HFFc6 (cell line): ENCODE measurements at regions not wholly inside any gene's neighbourhood (a gene's known extent, or its start where the extent isn't known, plus 50 kb on each side); places are given as distances from the start of the nearest gene placed in this dataset.
A peak's percentile ranks its signal among the peaks of the same experiment; 100 is the strongest.

Experiments
- DNase-seq: peaks from one replicate; pipeline ENCODE4 v3.0.0-alpha.2; 2018
- H3K27ac Mint-ChIP-seq: 2 replicates; pipeline ENCODE4 v1.8.0; 2020; ENCODE audit warnings: mild to moderate bottlenecking, mixed read lengths
- H3K27me3 Mint-ChIP-seq: 2 replicates; pipeline ENCODE4 v1.8.0; 2021; ENCODE audit warnings: mild to moderate bottlenecking, moderate library complexity, mixed read lengths; ENCODE audit not compliant: insufficient read depth
- H3K36me3 Mint-ChIP-seq: 2 replicates; pipeline ENCODE4 v1.8.0; 2021; ENCODE audit warnings: low read depth, mixed read lengths
- H3K4me1 Mint-ChIP-seq: 2 replicates; pipeline ENCODE4 v1.8.0; 2020; ENCODE audit warnings: low read depth, mixed read lengths
- H3K4me3 Mint-ChIP-seq: 2 replicates; pipeline ENCODE4 v1.8.0; 2020; ENCODE audit warnings: mild to moderate bottlenecking, moderate library complexity, mixed read lengths
- H3K9me3 Mint-ChIP-seq: 2 replicates; pipeline ENCODE4 v1.8.0; 2020; ENCODE audit warnings: mild to moderate bottlenecking, mixed read lengths
- CTCF ChIP-seq: fragments of 200-600 bp; sonication (generic); IDR thresholded peaks from 2 replicates; pipeline ENCODE4 v1.5.0; 2021; ENCODE audit warnings: antibody characterized with exemption, mild to moderate bottlenecking

GRCh38 chr5:33073881-33074327 is 362.8 kb downstream of the NPR3 start:
- DNase-seq = no peak
- H3K4me3 Mint-ChIP-seq = peak overlapping the region; percentile 18
- no peaks in the 10 kb centered on the region for H3K27me3 Mint-ChIP-seq
- H3K36me3 Mint-ChIP-seq = peaks cover 5% of the 10 kb centered on the region; the same call in 1 of the 2 replicates
- H3K4me1 Mint-ChIP-seq = no peaks in the 10 kb centered on the region; the same call in none of the 2 replicates
- no peak for TF ChIP-seq CTCF
- peak overlapping the region; percentile 79 for H3K27ac Mint-ChIP-seq
- peaks cover 5% of the 10 kb centered on the region; the same call in 1 of the 2 replicates for H3K9me3 Mint-ChIP-seq

- Mint-ChIP-seq H3K9me3 (peaks cover 5% of the 10 kb centered on the region; the same call in 1 of the 2 replicates), H3K4me1 (no peaks in the 10 kb centered on the region; the same call in none of the 2 replicates), H3K36me3 (peaks cover 5% of the 10 kb centered on the region; the same call in 1 of the 2 replicates), H3K27me3 (no peaks in the 10 kb centered on the region), H3K4me3 (peak overlapping the region; percentile 18), H3K27ac (peak overlapping the region; percentile 79)
- no peak for TF ChIP-seq CTCF
- peak; percentile 60 for DNase-seq
Observed at GRCh38 chr5:33074548-33074947, 363.4 kb downstream of the NPR3 start.

- H3K27ac Mint-ChIP-seq = no peak overlapping the region; the same call in 1 of the 2 replicates
- no peak for DNase-seq
- no peaks in the 10 kb centered on the region for H3K27me3 Mint-ChIP-seq
- peaks cover 5% of the 10 kb centered on the region; the same call in 1 of the 2 replicates for H3K9me3 Mint-ChIP-seq
- no peak for TF ChIP-seq CTCF
- H3K4me3 Mint-ChIP-seq = no peak overlapping the region
- H3K36me3 Mint-ChIP-seq = peaks cover 5% of the 10 kb centered on the region; the same call in 1 of the 2 replicates
- H3K4me1 Mint-ChIP-seq = no peaks in the 10 kb centered on the region; the same call in none of the 2 replicates
Observed at GRCh38 chr5:33075731-33076130, 364.6 kb downstream of the NPR3 start.

- Mint-ChIP-seq H3K4me3 (no peak overlapping the region), H3K9me3 (peaks cover 8% of the 10 kb centered on the region), H3K36me3 (peaks cover 9% of the 10 kb centered on the region), H3K27ac (no peak overlapping the region), H3K4me1 (no peaks in the 10 kb centered on the region; the same call in none of the 2 replicates), H3K27me3 (no peaks in the 10 kb centered on the region)
- DNase-seq = no peak
- no peak for TF ChIP-seq CTCF
Observed at GRCh38 chr5:33079548-33079947, 361.2 kb upstream of the TARS1 start.

- Mint-ChIP-seq H3K9me3 (peaks cover 9% of the 10 kb centered on the region), H3K27ac (no peak overlapping the region), H3K4me3 (no peak overlapping the region), H3K4me1 (no peaks in the 10 kb centered on the region; the same call in none of the 2 replicates), H3K36me3 (peaks cover 9% of the 10 kb centered on the region), H3K27me3 (no peaks in the 10 kb centered on the region)
- DNase-seq = no peak
- TF ChIP-seq CTCF = no peak
Observed at GRCh38 chr5:33080287-33080686, 360.5 kb upstream of the TARS1 start.
